Panc1 (cell line): ENCODE measurements at regions not wholly inside any gene's neighbourhood (a gene's known extent, or its start where the extent isn't known, plus 50 kb on each side); places are given as distances from the start of the nearest gene placed in this dataset.

ENCODE experiments used
- ATAC-seq: fragments of 200-7000 bp; cut with Tn5 transposase; 2 replicates; pipeline ENCODE4 v1.9.1; 2020; ENCODE audit warnings: mild to moderate bottlenecking, moderate library complexity
- BruUV-seq: library from RNA; stranded (reverse); fragments of 400-500 nt; replicated peaks from 2 replicates; lab custom pipeline; 2021; lab: Mats Ljungman, UMichigan
- CTCF ChIA-PET: fragments of 300-600 bp; sonication (Branson Sonifier 250); formaldehyde crosslinking; loops from one replicate; lab custom pipeline; 2022; ENCODE audit warnings: antibody characterized with exemption; lab: Charles Lee
- POLR2A ChIA-PET: fragments of 300-600 bp; sonication (Branson Sonifier 250); formaldehyde crosslinking; loops from one replicate; lab custom pipeline; 2022; ENCODE audit warnings: antibody characterized with exemption; lab: Charles Lee
- DNase-seq: peaks from one replicate; pipeline ENCODE4 v3.0.0-alpha.2; 2010; ENCODE audit warnings: low read depth, low spot score
- H3K27ac ChIP-seq: 2 replicates; pipeline ENCODE4 v1.5.1; 2011; ENCODE audit warnings: mild to moderate bottlenecking, low read length, inconsistent platforms
- H3K27me3 ChIP-seq: fragments of 200-500 bp; sonication (Bioruptor generic); 2 replicates; pipeline ENCODE4 v1.6.0; 2014; ENCODE audit warnings: low read length, inconsistent platforms; ENCODE audit not compliant: control insufficient read depth, insufficient read depth
- H3K36me3 ChIP-seq: fragments of 200-500 bp; sonication (Bioruptor generic); 2 replicates; pipeline ENCODE4 v1.5.1; 2014; ENCODE audit warnings: inconsistent platforms, mild to moderate bottlenecking, low read length, moderate library complexity; ENCODE audit not compliant: control insufficient read depth, insufficient read depth
- H3K4me1 ChIP-seq: 2 replicates; pipeline ENCODE4 v1.5.1; 2011; ENCODE audit warnings: inconsistent platforms, mild to moderate bottlenecking, low read length, moderate library complexity; ENCODE audit not compliant: control insufficient read depth, insufficient read depth
- H3K4me3 ChIP-seq, 2 experiments: 2 replicates each; pipeline ENCODE4 v1.5.1; 2011 to 2012; ENCODE audit warnings: low read depth in 2 of 2, low read length in 2 of 2, mild to moderate bottlenecking in 2 of 2, inconsistent platforms in 1 of 2, moderate library complexity in 1 of 2
- H3K9me3 ChIP-seq: fragments of 200-500 bp; sonication (Bioruptor generic); 2 replicates; pipeline ENCODE4 v1.5.1; 2014; ENCODE audit warnings: low read depth, mild to moderate bottlenecking, inconsistent platforms, low read length, moderate library complexity; ENCODE audit not compliant: control insufficient read depth, insufficient read depth
- POLR2AphosphoS5 ChIP-seq: IDR thresholded peaks from 2 replicates; pipeline ENCODE4 v1.6.1; 2012; ENCODE audit warnings: mild to moderate bottlenecking, low read depth, low read length, moderate library complexity
- SIN3A ChIP-seq: IDR thresholded peaks from 2 replicates; pipeline ENCODE4 v1.6.1; 2012; ENCODE audit warnings: low read depth, mild to moderate bottlenecking, low read length, moderate library complexity, borderline replicate concordance; ENCODE audit not compliant: insufficient read depth
- TCF7L2 ChIP-seq: IDR thresholded peaks from 2 replicates; pipeline ENCODE4 v1.6.1; 2011; ENCODE audit warnings: mild to moderate bottlenecking, low read depth, low read length, inconsistent platforms
- in situ Hi-C: cut with HindIII; loops from 2 replicates; pipeline ENCODE4 v1.10.0; 2016; ENCODE audit warnings: low sequenced_read_pairs, low pct_unique_long_range_greater_than_20kb
- intact Hi-C: fragments of 100-400 bp; cut with micrococcal nuclease; formaldehyde crosslinking; loops from one replicate; pipeline ENCODE4 v1.10.0; 2022; ENCODE audit not compliant: unreplicated experiment
- TF ChIP-seq, protein P1 (sequence below), 2 experiments: IDR thresholded peaks; 2 replicates each; pipeline ENCODE4 v1.6.1; 2011 to 2012; ENCODE audit warnings: low read depth in 2 of 2, control low read depth in 1 of 2, low read length in 1 of 2, mild to moderate bottlenecking in 1 of 2, moderate library complexity in 1 of 2; ENCODE audit not compliant: insufficient read depth in 1 of 2
- TF ChIP-seq, protein P2 (sequence below): fragments of 450-650 bp; IDR thresholded peaks from 2 replicates; pipeline ENCODE4 v1.5.1; 2017; ENCODE audit warnings: mild to moderate bottlenecking

DNA sequence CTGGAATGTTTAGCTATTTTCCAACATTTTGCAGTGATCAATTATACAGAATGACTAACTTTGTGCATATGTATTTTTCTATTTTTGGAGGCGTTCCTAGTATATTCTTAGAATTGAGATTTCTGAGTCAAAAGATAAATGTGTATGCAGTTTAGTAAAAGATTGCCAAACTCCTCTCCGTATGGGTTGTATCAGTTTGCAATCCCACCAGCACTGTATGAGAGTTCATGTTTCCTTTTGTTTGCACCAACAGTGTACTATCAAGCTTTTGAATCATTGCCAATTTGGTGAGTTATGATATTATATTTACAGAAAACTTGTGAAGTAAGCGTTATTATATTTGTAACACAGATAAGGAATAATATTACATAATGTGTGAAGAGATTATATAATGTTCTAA is 658.7 kb downstream of the JRKL start:
- ChIA-PET POLR2A (no interaction called here), CTCF (no interaction called here)
- H3K9me3 ChIP-seq = peaks cover 6% of the 10 kb centered on the region; the same call in 1 of the 2 replicates
- TF ChIP-seq, protein P1, sequence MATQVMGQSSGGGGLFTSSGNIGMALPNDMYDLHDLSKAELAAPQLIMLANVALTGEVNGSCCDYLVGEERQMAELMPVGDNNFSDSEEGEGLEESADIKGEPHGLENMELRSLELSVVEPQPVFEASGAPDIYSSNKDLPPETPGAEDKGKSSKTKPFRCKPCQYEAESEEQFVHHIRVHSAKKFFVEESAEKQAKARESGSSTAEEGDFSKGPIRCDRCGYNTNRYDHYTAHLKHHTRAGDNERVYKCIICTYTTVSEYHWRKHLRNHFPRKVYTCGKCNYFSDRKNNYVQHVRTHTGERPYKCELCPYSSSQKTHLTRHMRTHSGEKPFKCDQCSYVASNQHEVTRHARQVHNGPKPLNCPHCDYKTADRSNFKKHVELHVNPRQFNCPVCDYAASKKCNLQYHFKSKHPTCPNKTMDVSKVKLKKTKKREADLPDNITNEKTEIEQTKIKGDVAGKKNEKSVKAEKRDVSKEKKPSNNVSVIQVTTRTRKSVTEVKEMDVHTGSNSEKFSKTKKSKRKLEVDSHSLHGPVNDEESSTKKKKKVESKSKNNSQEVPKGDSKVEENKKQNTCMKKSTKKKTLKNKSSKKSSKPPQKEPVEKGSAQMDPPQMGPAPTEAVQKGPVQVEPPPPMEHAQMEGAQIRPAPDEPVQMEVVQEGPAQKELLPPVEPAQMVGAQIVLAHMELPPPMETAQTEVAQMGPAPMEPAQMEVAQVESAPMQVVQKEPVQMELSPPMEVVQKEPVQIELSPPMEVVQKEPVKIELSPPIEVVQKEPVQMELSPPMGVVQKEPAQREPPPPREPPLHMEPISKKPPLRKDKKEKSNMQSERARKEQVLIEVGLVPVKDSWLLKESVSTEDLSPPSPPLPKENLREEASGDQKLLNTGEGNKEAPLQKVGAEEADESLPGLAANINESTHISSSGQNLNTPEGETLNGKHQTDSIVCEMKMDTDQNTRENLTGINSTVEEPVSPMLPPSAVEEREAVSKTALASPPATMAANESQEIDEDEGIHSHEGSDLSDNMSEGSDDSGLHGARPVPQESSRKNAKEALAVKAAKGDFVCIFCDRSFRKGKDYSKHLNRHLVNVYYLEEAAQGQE (IDR thresholded peaks at IDR 0.05; ENCODE audit: insufficient read depth in 1 of 2, low read depth in 2 of 2, low read length in 1 of 2) = no peak
- no peak for TF ChIP-seq TCF7L2
- no peak for TF ChIP-seq POLR2AphosphoS5
- TF ChIP-seq, protein P2, sequence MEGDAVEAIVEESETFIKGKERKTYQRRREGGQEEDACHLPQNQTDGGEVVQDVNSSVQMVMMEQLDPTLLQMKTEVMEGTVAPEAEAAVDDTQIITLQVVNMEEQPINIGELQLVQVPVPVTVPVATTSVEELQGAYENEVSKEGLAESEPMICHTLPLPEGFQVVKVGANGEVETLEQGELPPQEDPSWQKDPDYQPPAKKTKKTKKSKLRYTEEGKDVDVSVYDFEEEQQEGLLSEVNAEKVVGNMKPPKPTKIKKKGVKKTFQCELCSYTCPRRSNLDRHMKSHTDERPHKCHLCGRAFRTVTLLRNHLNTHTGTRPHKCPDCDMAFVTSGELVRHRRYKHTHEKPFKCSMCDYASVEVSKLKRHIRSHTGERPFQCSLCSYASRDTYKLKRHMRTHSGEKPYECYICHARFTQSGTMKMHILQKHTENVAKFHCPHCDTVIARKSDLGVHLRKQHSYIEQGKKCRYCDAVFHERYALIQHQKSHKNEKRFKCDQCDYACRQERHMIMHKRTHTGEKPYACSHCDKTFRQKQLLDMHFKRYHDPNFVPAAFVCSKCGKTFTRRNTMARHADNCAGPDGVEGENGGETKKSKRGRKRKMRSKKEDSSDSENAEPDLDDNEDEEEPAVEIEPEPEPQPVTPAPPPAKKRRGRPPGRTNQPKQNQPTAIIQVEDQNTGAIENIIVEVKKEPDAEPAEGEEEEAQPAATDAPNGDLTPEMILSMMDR = no peak
- ATAC-seq (no peak), DNase-seq (no peak)
- BruUV-seq = no TSS peak
- no peaks in the 10 kb centered on the region for H3K27me3 ChIP-seq
- H3K36me3 ChIP-seq = no peaks in the 10 kb centered on the region
- H3K4me1 ChIP-seq = no peaks in the 10 kb centered on the region
- in situ Hi-C loops = no loop called here
- H3K4me3 ChIP-seq = no peak overlapping the region
- intact Hi-C loops = no loop called here
- no peak overlapping the region for H3K27ac ChIP-seq

DNA sequence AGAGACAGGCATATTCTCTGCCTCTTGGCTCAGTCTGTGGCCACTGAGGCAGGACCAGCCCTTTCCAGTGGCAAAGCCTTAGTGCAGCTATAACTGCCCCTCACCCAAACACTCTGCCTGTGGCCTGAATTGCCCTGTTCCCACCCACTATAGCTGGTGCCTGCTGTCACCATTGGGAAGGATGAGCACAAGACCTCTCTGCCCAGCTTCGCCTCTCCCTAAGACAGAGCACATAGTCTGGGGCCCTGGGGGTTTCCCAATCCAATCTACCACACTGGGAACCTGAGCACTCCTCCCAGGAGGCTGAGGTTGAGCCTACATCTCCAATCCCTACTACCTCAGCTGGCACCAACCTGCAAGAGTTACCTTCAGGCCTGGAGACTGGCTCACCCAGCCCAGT is 670.4 kb downstream of the JRKL start:
- BruUV-seq = no TSS peak
- intact Hi-C loops (no loop called here), in situ Hi-C loops (no loop called here)
- Histone ChIP-seq H3K27ac (no peak overlapping the region), H3K36me3 (no peaks in the 10 kb centered on the region), H3K4me1 (no peaks in the 10 kb centered on the region), H3K27me3 (no peaks in the 10 kb centered on the region), H3K4me3 (no peak overlapping the region), H3K9me3 (0 out of 2 replicates have a peak, but pooled peaks cover 7% of the 10 kb centered on the region)
- CTCF ChIA-PET = no interaction called here
- DNase-seq (no peak), ATAC-seq (no peak)
- POLR2A ChIA-PET = no interaction called here
- TF ChIP-seq SIN3A (no peak), POLR2AphosphoS5 (no peak)
- TF ChIP-seq, protein P2 = no peak

DNA sequence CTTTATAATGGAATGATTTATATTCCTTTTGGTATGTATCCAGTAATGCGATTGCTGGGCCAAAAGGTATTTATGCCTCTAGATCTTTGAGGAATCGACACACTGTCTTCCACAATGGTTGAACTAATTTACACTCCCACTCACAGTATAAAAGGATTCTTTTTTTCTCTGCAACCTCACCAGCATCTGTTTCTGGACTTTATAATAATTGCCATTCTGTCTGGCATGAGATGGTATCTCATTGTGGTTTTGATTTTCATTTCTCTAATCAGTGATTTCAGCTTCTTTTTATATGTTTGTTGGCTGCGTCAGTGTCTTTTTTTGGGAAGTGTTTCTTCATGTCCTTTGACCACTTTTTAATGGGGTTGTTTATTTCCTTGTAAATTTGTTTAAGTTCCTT is 679.3 kb downstream of the JRKL start:
- in situ Hi-C loops (no loop called here), intact Hi-C loops (no loop called here)
- Histone ChIP-seq H3K27ac (no peak overlapping the region), H3K27me3 (no peaks in the 10 kb centered on the region), H3K4me1 (no peaks in the 10 kb centered on the region), H3K4me3 (no peak overlapping the region), H3K9me3 (peaks cover 3% of the 10 kb centered on the region; the same call in 1 of the 2 replicates), H3K36me3 (no peaks in the 10 kb centered on the region)
- CTCF ChIA-PET = no interaction called here
- ATAC-seq = no peak
- BruUV-seq = no TSS peak
- POLR2A ChIA-PET = no interaction called here
- TF ChIP-seq POLR2AphosphoS5 = no peak
- TF ChIP-seq TCF7L2 = no peak
- TF ChIP-seq, protein P2 = no peak
- TF ChIP-seq, protein P1 (IDR thresholded peaks at IDR 0.05; ENCODE audit: insufficient read depth in 1 of 2, low read depth in 2 of 2, low read length in 1 of 2) = no peak
- TF ChIP-seq SIN3A = no peak
- DNase-seq = no peak
